HEK293T (cell line): ENCODE measurements at regions not wholly inside any gene's neighbourhood (a gene's known extent, or its start where the extent isn't known, plus 50 kb on each side); places are given as distances from the start of the nearest gene placed in this dataset.

Experiments used
- BHLHE40 ChIP-seq: fragments of 450-650 bp; IDR thresholded peaks from 2 replicates; pipeline ENCODE4 v1.6.1; 2016; ENCODE audit warnings: mild to moderate bottlenecking, moderate library complexity, borderline replicate concordance
- FOXM1 ChIP-seq: fragments of 450-650 bp; IDR thresholded peaks from 2 replicates; pipeline ENCODE4 v1.6.1; 2017; ENCODE audit warnings: mild to moderate bottlenecking, borderline replicate concordance
- L3MBTL2 ChIP-seq: fragments of 450-650 bp; conservative IDR thresholded peaks from 2 replicates; pipeline ENCODE4 v1.6.1; 2016; ENCODE audit warnings: mild to moderate bottlenecking
- TARDBP ChIP-seq: fragments of 450-650 bp; IDR thresholded peaks from 2 replicates; pipeline ENCODE4 v1.6.1; 2016

- TF ChIP-seq TARDBP (no peak), FOXM1 (no peak), BHLHE40 (no peak), L3MBTL2 (no peak)
Observed at GRCh38 chr6:90660931-90661330, 74.1 kb upstream of the MAP3K7 start.
